Effector memory CD4-positive, alpha-beta T cell (primary cell): ENCODE measurements at regions not wholly inside any gene's neighbourhood (a gene's known extent, or its start where the extent isn't known, plus 50 kb on each side); places are given as distances from the start of the nearest gene placed in this dataset.
"Not testable (repeated sequence)": the region's sequence is repeated elsewhere in the genome, so short reads cannot be mapped to it uniquely, and the experiment has no call there.

Source experiments
- DNase-seq, 3 donors: peaks; one replicate each; pipeline ENCODE4 v3.0.0-alpha.2; 2020
- H3K27ac ChIP-seq: 2 replicates; pipeline ENCODE4 v1.7.0; 2013; ENCODE audit warnings: mild to moderate bottlenecking, low read length, moderate library complexity; ENCODE audit not compliant: insufficient read depth, poor library complexity, severe bottlenecking
- H3K27me3 ChIP-seq: replicated peaks from 2 replicates; pipeline ENCODE4 v1.7.0; 2013; ENCODE audit warnings: mild to moderate bottlenecking, low read length; ENCODE audit not compliant: insufficient read depth, control insufficient read depth, poor library complexity, severe bottlenecking
- H3K36me3 ChIP-seq: 2 replicates; pipeline ENCODE4 v1.7.0; 2013; ENCODE audit warnings: mild to moderate bottlenecking, low read length, moderate library complexity; ENCODE audit not compliant: control insufficient read depth, insufficient read depth
- H3K4me1 ChIP-seq: 2 replicates; pipeline ENCODE4 v1.7.0; 2013; ENCODE audit warnings: low read length, mild to moderate bottlenecking; ENCODE audit not compliant: control insufficient read depth, insufficient read depth, poor library complexity, severe bottlenecking
- H3K4me3 ChIP-seq: 2 replicates; pipeline ENCODE4 v1.7.0; 2013; ENCODE audit warnings: low read length, low read depth, mild to moderate bottlenecking; ENCODE audit not compliant: insufficient read depth, poor library complexity, severe bottlenecking
- H3K9me3 ChIP-seq: 2 replicates; pipeline ENCODE4 v1.7.0; 2013; ENCODE audit warnings: mild to moderate bottlenecking, low read length, moderate library complexity; ENCODE audit not compliant: control insufficient read depth

DNA sequence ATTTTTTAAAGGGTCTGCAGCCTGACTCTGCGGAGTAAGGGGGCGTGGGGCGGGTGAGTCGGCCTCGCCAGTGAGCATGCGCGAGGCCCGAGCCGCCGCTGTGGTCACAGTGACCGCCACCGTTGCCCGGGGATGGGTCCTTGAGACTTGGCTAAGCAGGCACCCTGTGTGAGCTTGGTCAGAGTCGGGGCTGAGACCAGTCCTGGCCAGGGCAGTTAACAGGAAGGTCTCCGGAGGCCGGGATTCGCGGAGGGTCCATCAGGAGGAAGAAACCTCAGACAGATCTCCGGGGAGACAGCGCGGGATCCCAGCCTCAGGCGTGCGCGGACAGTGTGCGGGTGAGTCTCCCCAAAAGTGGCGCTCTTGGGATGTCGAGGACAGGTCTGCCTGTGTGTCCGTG is 1384.4 kb upstream of the PCDH10 start:
- no peaks in the 10 kb centered on the region for H3K4me1 ChIP-seq
- no peak for DNase-seq
- no peak overlapping the region for H3K27ac ChIP-seq
- no peaks in the 10 kb centered on the region for H3K9me3 ChIP-seq
- H3K27me3 ChIP-seq, result no peaks in the 10 kb centered on the region
- no peak overlapping the region for H3K4me3 ChIP-seq
- no peaks in the 10 kb centered on the region for H3K36me3 ChIP-seq

DNA sequence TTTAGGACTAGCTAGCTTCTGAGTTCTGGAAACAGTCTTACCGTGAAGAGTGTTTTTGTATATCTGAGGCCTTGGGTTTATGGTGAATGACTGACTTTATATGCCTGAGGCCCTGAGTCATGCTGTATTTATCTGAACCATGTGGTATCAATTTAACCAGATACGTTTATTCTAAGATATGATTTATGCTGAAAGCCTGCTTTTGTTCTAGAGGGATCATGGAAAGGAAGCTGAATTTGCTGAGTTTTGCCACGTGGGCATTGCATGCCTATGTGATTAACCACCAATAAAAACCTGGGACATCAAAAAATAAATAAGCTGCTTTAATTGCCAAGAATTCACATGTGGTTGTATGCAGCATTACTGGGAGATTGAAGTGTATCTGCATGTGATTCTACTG is 1374.7 kb upstream of the PCDH10 start:
- H3K4me3 ChIP-seq, DNase-seq, H3K4me1 ChIP-seq, H3K27me3 ChIP-seq, H3K9me3 ChIP-seq, H3K27ac ChIP-seq, H3K36me3 ChIP-seq: not testable (repeated sequence)

DNA sequence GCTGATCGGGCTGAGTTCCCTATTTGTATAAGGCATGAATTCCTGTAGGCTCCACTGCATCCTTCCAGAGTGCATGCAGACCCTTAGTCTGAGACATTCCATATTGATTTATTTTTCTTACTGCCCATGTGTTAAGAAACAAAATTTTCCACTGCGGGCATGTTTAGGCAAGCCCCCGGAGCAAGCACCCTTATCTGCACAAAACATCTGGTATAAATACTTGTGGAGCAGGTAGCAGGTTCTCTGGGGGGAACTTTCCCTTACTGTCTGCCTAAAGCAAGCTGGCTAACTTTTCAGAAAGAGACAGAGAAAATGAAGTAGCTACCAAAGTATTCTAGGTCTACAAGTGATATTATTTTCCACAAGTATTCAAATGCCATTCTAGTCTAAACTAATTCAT is 1338.5 kb upstream of the PCDH10 start:
- not testable (repeated sequence) for H3K27me3 ChIP-seq, DNase-seq, H3K27ac ChIP-seq, H3K36me3 ChIP-seq, H3K4me1 ChIP-seq, H3K9me3 ChIP-seq, H3K4me3 ChIP-seq
